22Rv1 (cell line): ENCODE measurements at regions not wholly inside any gene's neighbourhood (a gene's known extent, or its start where the extent isn't known, plus 50 kb on each side); places are given as distances from the start of the nearest gene placed in this dataset.

ENCODE experiments used
- H3K27ac ChIP-seq: fragments of 450-650 bp; 2 replicates; pipeline ENCODE4 v1.5.1; 2017
- ZFX ChIP-seq: fragments of 450-650 bp; IDR thresholded peaks from 2 replicates; pipeline ENCODE4 v1.6.1; 2017; ENCODE audit warnings: antibody characterized with exemption, borderline replicate concordance
- TF ChIP-seq, protein P1 (sequence below): fragments of 450-650 bp; IDR thresholded peaks from 2 replicates; pipeline ENCODE4 v1.5.1; 2017; ENCODE audit warnings: mild to moderate bottlenecking

DNA sequence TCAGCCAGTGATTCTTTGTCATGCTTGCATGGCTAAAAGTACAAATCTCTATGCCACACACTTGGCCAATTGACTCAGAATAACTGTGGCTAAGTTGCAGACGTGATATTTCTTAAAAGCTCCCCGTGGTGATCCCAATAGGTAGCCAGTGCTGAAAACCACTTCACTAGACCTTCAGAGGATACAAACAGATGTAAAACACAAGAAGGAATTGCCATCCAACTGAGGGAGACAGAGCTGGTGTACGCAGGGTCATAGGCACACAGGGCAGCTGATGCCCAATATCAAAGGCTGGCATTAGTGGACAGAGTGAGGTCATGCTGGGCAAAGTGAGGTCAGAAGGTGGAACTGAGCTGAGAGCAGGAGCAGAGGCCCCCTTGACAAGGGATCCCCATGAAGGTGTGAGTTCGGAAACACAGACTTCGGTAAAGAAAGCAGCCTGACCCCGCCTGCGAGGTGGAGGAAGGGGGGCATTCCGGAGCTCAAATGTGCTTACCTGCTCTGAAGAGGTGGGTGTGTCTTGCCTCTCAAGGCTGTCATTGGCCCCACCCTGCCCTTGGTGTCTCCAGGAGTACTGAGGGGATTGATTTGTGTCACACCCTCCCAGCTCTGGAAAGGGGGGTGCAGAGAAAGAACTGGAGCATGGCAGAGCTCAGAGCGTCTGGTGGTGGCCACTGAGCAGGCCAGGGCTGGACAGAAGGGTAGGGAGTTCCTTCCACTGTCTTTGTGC, 344.9 kb upstream of the B3GAT1 start:
- TF ChIP-seq ZFX, result no peak
- TF ChIP-seq, protein P1, sequence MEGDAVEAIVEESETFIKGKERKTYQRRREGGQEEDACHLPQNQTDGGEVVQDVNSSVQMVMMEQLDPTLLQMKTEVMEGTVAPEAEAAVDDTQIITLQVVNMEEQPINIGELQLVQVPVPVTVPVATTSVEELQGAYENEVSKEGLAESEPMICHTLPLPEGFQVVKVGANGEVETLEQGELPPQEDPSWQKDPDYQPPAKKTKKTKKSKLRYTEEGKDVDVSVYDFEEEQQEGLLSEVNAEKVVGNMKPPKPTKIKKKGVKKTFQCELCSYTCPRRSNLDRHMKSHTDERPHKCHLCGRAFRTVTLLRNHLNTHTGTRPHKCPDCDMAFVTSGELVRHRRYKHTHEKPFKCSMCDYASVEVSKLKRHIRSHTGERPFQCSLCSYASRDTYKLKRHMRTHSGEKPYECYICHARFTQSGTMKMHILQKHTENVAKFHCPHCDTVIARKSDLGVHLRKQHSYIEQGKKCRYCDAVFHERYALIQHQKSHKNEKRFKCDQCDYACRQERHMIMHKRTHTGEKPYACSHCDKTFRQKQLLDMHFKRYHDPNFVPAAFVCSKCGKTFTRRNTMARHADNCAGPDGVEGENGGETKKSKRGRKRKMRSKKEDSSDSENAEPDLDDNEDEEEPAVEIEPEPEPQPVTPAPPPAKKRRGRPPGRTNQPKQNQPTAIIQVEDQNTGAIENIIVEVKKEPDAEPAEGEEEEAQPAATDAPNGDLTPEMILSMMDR, result no peak

DNA sequence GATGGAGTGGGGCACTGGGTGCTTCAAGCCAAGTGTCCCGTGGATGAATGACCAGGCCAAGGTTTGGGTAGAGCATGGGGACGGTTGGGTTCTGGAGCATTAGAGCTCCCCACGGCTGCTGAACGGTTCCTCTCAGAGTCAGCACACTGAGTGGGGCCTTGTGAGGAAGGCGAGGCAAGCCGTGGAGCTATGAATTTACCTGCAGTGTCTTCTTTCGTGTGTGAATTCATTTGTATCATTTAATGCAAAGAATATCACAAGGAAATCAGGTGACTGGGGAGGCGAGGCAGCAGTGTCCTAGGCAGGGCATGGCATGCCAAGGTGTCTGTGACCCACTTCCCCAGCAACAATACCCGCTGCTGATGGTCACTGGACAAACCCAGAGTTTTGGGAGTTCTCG, 343.5 kb upstream of the B3GAT1 start:
- TF ChIP-seq ZFX, result no peak
- TF ChIP-seq, protein P1, result no peak

More for the DNA sequence above, 344.9 kb upstream of the B3GAT1 start:
- no peak overlapping the region for H3K27ac ChIP-seq

DNA sequence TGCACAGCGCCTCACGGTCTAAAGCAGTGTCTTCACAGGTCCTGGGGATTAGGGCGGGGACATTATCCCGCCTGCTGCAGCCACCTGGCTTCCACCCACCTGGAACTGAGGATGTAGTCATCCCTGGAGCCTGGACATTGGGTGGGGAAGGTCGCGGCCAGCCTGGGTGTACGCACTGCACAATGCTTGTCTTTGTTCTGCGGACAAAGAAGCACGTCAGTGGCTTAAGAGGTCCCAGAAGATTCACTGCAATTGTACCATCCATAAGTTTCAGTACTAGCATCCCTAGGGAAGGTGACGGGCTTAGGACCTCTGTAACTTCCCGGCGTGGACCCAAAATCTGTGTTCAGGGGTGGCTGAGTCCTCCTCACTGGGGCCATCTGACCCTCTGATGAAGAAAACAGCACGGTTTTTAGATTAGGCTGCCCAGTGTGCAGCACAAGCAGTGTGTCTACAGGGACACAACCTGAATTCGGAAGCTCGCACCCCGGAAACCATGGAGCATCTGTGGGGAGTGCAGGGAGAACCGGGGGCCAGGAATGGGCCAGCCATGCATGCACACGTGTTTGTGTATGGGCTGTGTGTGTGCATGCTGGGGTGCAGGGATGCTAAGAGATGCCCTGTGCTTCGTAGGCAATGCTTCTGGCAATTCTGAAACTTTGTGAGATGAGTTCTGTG, 342.6 kb upstream of the B3GAT1 start:
- TF ChIP-seq ZFX, result no peak
- TF ChIP-seq, protein P1, result no peak
- H3K27ac ChIP-seq, result no peak overlapping the region

More for the DNA sequence above, 343.5 kb upstream of the B3GAT1 start:
- no peak overlapping the region for H3K27ac ChIP-seq

DNA sequence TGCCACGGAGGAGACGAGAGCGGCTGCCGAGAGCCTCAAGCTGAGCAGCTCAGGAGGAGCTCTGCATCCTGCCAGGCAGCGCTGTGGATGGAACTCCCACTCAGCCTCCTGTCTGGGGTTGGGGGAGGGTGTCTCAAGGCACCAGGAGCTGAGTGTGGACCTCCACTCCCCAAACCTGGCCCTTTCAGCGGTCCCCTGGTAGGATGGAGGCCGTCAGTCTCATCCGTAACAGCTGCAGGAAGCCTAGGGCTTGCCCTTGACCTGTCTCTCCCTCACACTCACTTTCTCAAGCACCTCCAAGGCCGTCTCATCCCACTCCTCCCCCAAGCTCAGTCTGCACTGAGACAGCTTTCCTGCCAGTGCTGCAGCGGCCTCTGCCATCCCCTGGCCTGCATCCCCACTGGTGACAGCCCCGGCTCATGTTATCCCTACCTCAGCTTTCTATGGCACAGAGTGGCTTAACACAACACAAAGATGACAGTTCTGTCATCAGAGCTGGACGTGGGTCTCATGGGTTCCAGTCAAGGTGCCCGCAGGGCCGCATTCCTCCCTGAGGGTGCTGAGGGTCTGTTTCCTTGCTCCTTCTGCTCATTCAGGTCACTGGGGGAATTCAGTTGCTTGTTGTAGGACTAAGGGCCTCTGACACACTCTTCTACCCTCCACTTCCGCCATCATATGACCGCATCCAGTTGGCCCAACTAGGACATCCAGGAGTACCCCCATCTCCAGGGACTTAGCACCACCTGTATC, 341.9 kb upstream of the B3GAT1 start:
- no peak for TF ChIP-seq ZFX
- TF ChIP-seq, protein P1, result no peak
- H3K27ac ChIP-seq, result no peak overlapping the region

DNA sequence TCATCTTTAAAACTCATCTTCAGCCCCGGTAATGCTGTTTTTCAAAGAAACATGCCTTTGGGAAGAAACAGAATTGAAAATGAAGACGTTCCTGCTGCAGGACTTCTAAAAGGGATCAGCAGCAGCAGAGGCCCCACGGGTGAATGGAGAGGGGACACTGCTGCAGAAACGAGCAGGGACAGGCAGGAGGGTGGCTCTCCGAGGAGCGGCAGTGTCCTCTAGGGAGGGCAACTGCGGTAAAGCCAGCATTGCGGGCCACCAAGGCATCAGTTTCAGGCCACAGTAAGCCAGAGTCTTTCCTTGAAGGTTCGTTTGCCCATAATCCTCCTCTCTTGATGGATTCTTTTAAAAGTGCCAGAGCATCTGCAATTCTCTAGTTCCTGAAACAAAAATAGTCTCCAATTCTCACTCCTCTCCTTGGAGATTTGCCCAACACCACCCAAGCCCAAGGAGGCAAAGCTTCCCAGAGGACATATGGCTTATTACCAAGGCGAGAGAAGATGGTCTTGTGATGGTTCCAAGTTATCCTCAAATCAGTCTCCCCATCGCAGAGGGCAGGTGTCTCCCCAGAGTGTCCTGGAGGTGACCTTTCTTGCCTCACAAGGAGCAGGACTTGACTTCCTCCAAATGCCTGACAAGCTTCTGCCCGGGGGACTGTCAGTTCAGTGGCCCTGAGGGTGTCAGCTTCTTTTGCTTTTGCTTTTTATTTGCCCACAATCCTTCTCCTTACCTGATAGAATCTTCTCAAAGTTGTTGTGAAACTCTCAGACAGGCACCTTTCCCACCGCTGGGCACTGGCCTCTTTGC, 341.1 kb upstream of the B3GAT1 start:
- TF ChIP-seq, protein P1, result no peak
- TF ChIP-seq ZFX, result no peak

DNA sequence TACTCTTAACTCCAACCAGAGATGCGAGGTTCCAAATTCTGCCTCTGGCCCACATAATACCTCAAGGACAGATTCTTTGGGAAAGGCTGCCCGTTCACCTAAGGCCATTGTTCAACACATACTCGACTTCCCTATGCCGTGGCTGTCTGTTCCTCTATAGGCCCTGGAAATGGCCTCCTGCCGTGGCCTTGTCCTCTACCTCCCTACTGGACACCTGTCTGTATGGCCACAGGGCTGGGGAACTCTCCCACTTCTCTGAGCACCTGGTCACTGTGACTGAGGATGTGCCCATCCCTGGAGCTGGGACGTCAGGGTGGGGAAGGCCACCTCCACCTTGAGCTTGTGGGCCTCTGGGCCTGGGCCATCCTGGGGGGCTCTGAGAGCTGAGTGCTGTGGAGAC, 340.5 kb upstream of the B3GAT1 start:
- TF ChIP-seq, protein P1, result no peak
- TF ChIP-seq ZFX, result no peak
- H3K27ac ChIP-seq, result no peak overlapping the region

More for the DNA sequence above, 341.1 kb upstream of the B3GAT1 start:
- H3K27ac ChIP-seq, result no peak overlapping the region
